ENCODE measurements at regions not wholly inside any gene's neighbourhood (a gene's known extent, or its start where the extent isn't known, plus 50 kb on each side); places are given as distances from the start of the nearest gene placed in this dataset.

- Histone ChIP-seq H3K4me3 (ENCODE audit: low read depth, low read length) (no peak overlapping the region), H3K36me3 (ENCODE audit: control insufficient read depth, insufficient read depth, low read length) (no peaks in the 10 kb centered on the region), H3K27me3 (ENCODE audit: control insufficient read depth, insufficient read depth, low read length) (no peaks in the 10 kb centered on the region)
- no peak for TF ChIP-seq CTCF (IDR thresholded peaks at IDR 0.05; ENCODE audit: insufficient read depth, low read length, severe bottlenecking)
- DNase-seq (ENCODE audit: low read depth) (no peak), FAIRE-seq (no peak)
These were observed 1362.7 kb upstream of the FAM98A start for GRCh38 chr2:34961822-34962221.

GRCh38 chr2:34954758-34955157, 1355.7 kb upstream of the FAM98A start:
- H3K4me3 ChIP-seq (ENCODE audit: low read depth, low read length): no peak overlapping the region
- DNase-seq (ENCODE audit: low read depth) (no peak), FAIRE-seq (no peak)
- no peaks in the 10 kb centered on the region for H3K36me3 ChIP-seq (ENCODE audit: control insufficient read depth, insufficient read depth, low read length)
- H3K27me3 ChIP-seq (ENCODE audit: control insufficient read depth, insufficient read depth, low read length): no peaks in the 10 kb centered on the region
- no peak for TF ChIP-seq CTCF (IDR thresholded peaks at IDR 0.05; ENCODE audit: insufficient read depth, low read length, severe bottlenecking)

GRCh38 chr2:34950797-34951196, 1351.7 kb upstream of the FAM98A start:
- Histone ChIP-seq H3K27me3 (ENCODE audit: control insufficient read depth, insufficient read depth, low read length) (no peaks in the 10 kb centered on the region), H3K36me3 (ENCODE audit: control insufficient read depth, insufficient read depth, low read length) (no peaks in the 10 kb centered on the region), H3K4me3 (ENCODE audit: low read depth, low read length) (no peak overlapping the region)
- no peak for TF ChIP-seq CTCF (IDR thresholded peaks at IDR 0.05; ENCODE audit: insufficient read depth, low read length, severe bottlenecking)
- no peak for FAIRE-seq
- no peak for DNase-seq (ENCODE audit: low read depth)

GRCh38 chr2:34949316-34949715, 1350.2 kb upstream of the FAM98A start:
- H3K4me3 ChIP-seq (ENCODE audit: low read depth, low read length): no peak overlapping the region
- no peaks in the 10 kb centered on the region for H3K27me3 ChIP-seq (ENCODE audit: control insufficient read depth, insufficient read depth, low read length)
- H3K36me3 ChIP-seq (ENCODE audit: control insufficient read depth, insufficient read depth, low read length): no peaks in the 10 kb centered on the region
- TF ChIP-seq CTCF (IDR thresholded peaks at IDR 0.05; ENCODE audit: insufficient read depth, low read length, severe bottlenecking): no peak
- no peak for DNase-seq (ENCODE audit: low read depth)
- FAIRE-seq: no peak

GRCh38 chr2:34936089-34936488, 1337.0 kb upstream of the FAM98A start:
- FAIRE-seq (no peak), DNase-seq (ENCODE audit: low read depth) (no peak)
- Histone ChIP-seq H3K27me3 (ENCODE audit: control insufficient read depth, insufficient read depth, low read length) (no peaks in the 10 kb centered on the region), H3K36me3 (ENCODE audit: control insufficient read depth, insufficient read depth, low read length) (no peaks in the 10 kb centered on the region), H3K4me3 (ENCODE audit: low read depth, low read length) (no peak overlapping the region)
- no peak for TF ChIP-seq CTCF (IDR thresholded peaks at IDR 0.05; ENCODE audit: insufficient read depth, low read length, severe bottlenecking)

GRCh38 chr2:34912084-34912483, 1313.0 kb upstream of the FAM98A start:
- no peak for TF ChIP-seq CTCF (IDR thresholded peaks at IDR 0.05; ENCODE audit: insufficient read depth, low read length, severe bottlenecking)
- Histone ChIP-seq H3K4me3 (ENCODE audit: low read depth, low read length) (no peak overlapping the region), H3K36me3 (ENCODE audit: control insufficient read depth, insufficient read depth, low read length) (no peaks in the 10 kb centered on the region), H3K27me3 (ENCODE audit: control insufficient read depth, insufficient read depth, low read length) (no peaks in the 10 kb centered on the region)
- DNase-seq (ENCODE audit: low read depth) (no peak), FAIRE-seq (no peak)
